ENCODE measurements at regions not wholly inside any gene's neighbourhood (a gene's known extent, or its start where the extent isn't known, plus 50 kb on each side); places are given as distances from the start of the nearest gene placed in this dataset.

DNA sequence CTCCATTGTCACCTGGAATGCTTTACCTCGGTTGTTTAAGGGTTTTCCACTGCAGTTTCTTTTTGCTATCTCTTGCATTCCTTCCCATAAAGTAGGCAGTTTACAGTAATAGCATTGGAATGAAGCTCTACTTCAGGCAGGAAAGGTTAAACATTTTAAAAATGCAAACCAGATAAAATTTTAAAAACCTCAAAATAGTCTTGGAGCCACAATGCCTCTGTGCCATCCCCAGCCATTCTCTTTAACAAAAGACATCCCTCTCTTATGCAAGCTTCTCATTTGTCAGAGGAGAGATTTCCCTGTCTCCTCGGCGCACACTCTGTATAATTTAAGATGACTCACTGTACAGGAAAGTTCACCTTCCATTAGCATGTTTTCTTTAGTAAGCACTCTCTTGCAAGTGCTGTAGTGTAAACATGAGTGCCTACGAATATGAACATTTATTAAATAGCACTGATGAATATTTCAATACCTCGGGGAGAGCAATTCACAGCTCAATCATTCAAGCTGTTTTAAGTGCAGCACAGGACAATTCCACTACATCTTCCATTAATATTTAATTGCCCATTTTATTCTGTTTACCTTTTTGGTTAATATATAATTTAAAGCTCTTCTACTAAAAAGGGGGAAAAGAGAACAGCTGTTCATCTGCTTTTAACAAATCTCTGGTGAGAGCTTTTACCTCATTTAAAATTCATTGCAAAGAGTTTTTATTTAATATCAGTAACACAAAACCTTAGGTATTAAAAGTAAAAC lies 343.6 kb downstream of the SPATA31D1 start:
- no peak for DNase-seq
- peaks cover 0 to 14% (median 5%) of the 10 kb centered on the region in 3 donors for H3K4me1 ChIP-seq
- no peaks in the 10 kb centered on the region for H3K9me3 ChIP-seq
- TF ChIP-seq, protein P1, sequence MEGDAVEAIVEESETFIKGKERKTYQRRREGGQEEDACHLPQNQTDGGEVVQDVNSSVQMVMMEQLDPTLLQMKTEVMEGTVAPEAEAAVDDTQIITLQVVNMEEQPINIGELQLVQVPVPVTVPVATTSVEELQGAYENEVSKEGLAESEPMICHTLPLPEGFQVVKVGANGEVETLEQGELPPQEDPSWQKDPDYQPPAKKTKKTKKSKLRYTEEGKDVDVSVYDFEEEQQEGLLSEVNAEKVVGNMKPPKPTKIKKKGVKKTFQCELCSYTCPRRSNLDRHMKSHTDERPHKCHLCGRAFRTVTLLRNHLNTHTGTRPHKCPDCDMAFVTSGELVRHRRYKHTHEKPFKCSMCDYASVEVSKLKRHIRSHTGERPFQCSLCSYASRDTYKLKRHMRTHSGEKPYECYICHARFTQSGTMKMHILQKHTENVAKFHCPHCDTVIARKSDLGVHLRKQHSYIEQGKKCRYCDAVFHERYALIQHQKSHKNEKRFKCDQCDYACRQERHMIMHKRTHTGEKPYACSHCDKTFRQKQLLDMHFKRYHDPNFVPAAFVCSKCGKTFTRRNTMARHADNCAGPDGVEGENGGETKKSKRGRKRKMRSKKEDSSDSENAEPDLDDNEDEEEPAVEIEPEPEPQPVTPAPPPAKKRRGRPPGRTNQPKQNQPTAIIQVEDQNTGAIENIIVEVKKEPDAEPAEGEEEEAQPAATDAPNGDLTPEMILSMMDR (IDR thresholded peaks at IDR 0.05) = no peak
- no peak for TF ChIP-seq POLR2A (IDR thresholded peaks at IDR 0.05)
- intact Hi-C loops (cut with DNase I) = no loop called here
- no peak overlapping the region for H3K27ac ChIP-seq
- 26 to 29% methylated on average over 5 of the region's 5 CpGs for WGBS, 2 donors
- no peaks in the 10 kb centered on the region for H3K36me3 ChIP-seq
- no peak overlapping the region for H3K4me3 ChIP-seq
- H3K27me3 ChIP-seq = no peaks in the 10 kb centered on the region

DNA sequence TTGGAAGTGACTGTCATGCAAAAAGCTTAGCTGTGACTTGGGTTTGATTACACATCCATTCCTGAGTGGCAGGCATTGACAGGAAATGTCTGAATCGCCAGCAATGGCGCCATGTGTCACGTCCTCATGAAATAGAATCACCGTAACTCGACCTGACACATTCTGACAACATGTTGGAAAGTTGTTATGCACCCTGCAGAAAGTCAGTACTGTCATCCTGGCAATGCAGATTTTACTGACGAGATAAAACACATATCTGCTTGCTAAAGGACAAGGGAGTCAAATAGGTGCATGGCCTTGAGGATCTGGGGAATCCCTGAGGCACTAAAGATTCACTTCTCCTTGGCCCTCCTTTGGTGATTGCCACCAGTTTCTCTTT lies 344.2 kb downstream of the SPATA31D1 start:
- Histone ChIP-seq H3K4me1 (peaks cover 0 to 14% (median 5%) of the 10 kb centered on the region in 3 donors), H3K27ac (no peak overlapping the region), H3K36me3 (no peaks in the 10 kb centered on the region), H3K4me3 (no peak overlapping the region), H3K9me3 (no peaks in the 10 kb centered on the region), H3K27me3 (no peaks in the 10 kb centered on the region)
- 40 to 55% methylated on average over 6 of the region's 6 CpGs for WGBS, 2 donors
- DNase-seq = no peak
- intact Hi-C loops (cut with DNase I) = no loop called here
- no peak for TF ChIP-seq POLR2A (IDR thresholded peaks at IDR 0.05)
- TF ChIP-seq, protein P1 (IDR thresholded peaks at IDR 0.05) = no peak

DNA sequence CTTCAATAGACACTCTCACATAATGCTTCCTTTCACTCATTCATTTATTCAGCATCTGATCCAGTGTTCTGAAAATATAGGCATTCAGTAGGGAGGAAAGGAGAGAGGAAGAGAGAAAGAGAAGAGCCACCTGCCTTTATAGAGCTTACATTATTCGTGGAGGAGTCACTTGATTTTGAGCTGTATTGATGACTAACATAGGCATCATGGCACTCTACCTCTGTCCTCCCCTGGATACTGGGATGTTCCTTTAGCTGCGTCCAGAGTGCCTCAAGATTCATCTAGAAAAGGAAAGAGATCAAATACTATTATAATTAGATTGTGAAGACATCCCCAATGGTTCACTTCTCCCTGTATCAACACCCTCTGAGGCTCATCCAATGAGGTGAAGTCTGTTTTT lies 345.1 kb downstream of the SPATA31D1 start:
- WGBS, 2 donors = 57 to 72% methylated on average over 2 of the region's 2 CpGs
- DNase-seq = no peak
- no peaks in the 10 kb centered on the region for H3K27me3 ChIP-seq
- intact Hi-C loops (cut with DNase I) = no loop called here
- H3K9me3 ChIP-seq = no peaks in the 10 kb centered on the region
- no peak overlapping the region for H3K4me3 ChIP-seq
- H3K36me3 ChIP-seq = no peaks in the 10 kb centered on the region
- H3K27ac ChIP-seq = no peak overlapping the region
- TF ChIP-seq, protein P1 (IDR thresholded peaks at IDR 0.05) = no peak
- TF ChIP-seq POLR2A (IDR thresholded peaks at IDR 0.05) = no peak
- peaks cover 0 to 14% (median 5%) of the 10 kb centered on the region in 3 donors for H3K4me1 ChIP-seq

DNA sequence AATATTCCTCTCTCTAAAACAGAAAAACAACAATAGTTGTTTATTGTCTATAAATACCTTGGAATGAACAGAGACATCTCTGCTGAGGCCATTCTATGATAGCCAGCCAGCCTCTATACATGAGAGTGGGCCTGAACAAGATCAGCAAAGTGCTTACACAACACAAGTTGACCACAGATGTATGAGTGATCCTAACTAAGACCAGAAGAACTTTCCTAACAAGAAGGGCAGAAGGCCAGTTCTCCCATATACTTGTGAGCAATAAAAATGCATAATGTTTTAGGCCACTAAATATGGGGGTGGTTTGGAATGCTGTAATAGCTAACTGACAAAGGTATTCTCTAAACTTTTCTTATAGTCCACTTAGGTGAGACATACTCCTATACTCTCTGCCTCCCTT lies 345.7 kb downstream of the SPATA31D1 start:
- peaks cover 0 to 14% (median 5%) of the 10 kb centered on the region in 3 donors for H3K4me1 ChIP-seq
- intact Hi-C loops (cut with DNase I) = no loop called here
- H3K27me3 ChIP-seq = no peaks in the 10 kb centered on the region
- no peak overlapping the region for H3K27ac ChIP-seq
- no peaks in the 10 kb centered on the region for H3K9me3 ChIP-seq
- no peaks in the 10 kb centered on the region for H3K36me3 ChIP-seq
- no peak for DNase-seq
- TF ChIP-seq, protein P1 (IDR thresholded peaks at IDR 0.05) = no peak
- TF ChIP-seq POLR2A (IDR thresholded peaks at IDR 0.05) = no peak
- H3K4me3 ChIP-seq = no peak overlapping the region

DNA sequence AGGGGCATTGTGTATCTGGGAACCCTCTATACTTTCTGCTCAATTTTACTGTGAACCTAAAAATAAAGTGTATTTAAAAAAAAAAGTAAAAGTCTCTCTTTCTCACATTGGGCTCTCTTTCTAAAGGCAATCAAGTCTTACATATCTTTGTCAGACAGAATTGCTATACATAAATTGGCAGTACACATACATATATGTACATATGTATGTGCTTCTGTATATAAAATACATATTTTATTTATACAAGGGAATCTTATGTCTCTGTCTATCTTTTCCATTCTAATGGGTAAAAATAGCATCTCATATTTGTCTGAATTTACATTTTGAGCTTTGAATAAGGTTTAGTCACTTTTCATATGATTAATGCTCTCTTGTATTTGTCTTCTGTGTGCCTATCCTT lies 348.8 kb downstream of the SPATA31D1 start:
- no peak overlapping the region for H3K27ac ChIP-seq
- H3K4me1 ChIP-seq = peaks cover 0 to 8% (median 0%) of the 10 kb centered on the region in 3 donors
- H3K9me3 ChIP-seq = no peaks in the 10 kb centered on the region
- H3K27me3 ChIP-seq = no peaks in the 10 kb centered on the region
- no peaks in the 10 kb centered on the region for H3K36me3 ChIP-seq
- intact Hi-C loops (cut with DNase I) = no loop called here
- DNase-seq = no peak
- no peak overlapping the region for H3K4me3 ChIP-seq
- TF ChIP-seq, protein P1 (IDR thresholded peaks at IDR 0.05) = no peak
- no peak for TF ChIP-seq POLR2A (IDR thresholded peaks at IDR 0.05)

Measured in esophagus squamous epithelium (tissue), 5 donors.